ENCODE measurements at regions not wholly inside any gene's neighbourhood (a gene's known extent, or its start where the extent isn't known, plus 50 kb on each side); places are given as distances from the start of the nearest gene placed in this dataset.

GRCh38 chr6:74161380-74161779, 465.4 kb downstream of the CD109 start:
- TF ChIP-seq CTCF (IDR thresholded peaks at IDR 0.05): no peak
- TF ChIP-seq POLR2A (IDR thresholded peaks at IDR 0.05): no peak
